Thoracic aorta (tissue), 2 donors: ENCODE measurements at regions not wholly inside any gene's neighbourhood (a gene's known extent, or its start where the extent isn't known, plus 50 kb on each side); places are given as distances from the start of the nearest gene placed in this dataset.

Source experiments
- ATAC-seq: fragments of 150-250 bp; one replicate; pipeline ENCODE4 v1.8.0; 2017; ENCODE audit warnings: low read depth; ENCODE audit not compliant: insufficient number of reproducible peaks, low FRiP score
- DNase-seq: peaks from one replicate; pipeline ENCODE4 v3.0.0-alpha.2; 2020; ENCODE audit warnings: low spot score
- H3K27ac ChIP-seq, 2 donors: fragments of 200-600 bp; sonication (generic); 1 replicate in 1 of 2; 2 replicates in 1 of 2; pipeline ENCODE4 v1.5.1; 2016; ENCODE audit warnings: mild to moderate bottlenecking in 2 of 2, moderate library complexity in 2 of 2
- H3K27me3 ChIP-seq: fragments of 200-600 bp; sonication (generic); replicated peaks from 2 replicates; pipeline ENCODE4 v1.6.0; 2016; ENCODE audit warnings: mild to moderate bottlenecking; ENCODE audit not compliant: insufficient read depth
- H3K36me3 ChIP-seq: fragments of 200-600 bp; sonication (generic); one replicate; pipeline ENCODE4 v1.5.1; 2016
- H3K4me1 ChIP-seq, 2 donors: fragments of 200-600 bp; sonication (generic); 1 replicate in 1 of 2; 2 replicates in 1 of 2; pipeline versions ENCODE4 v1.5.1 to v1.6.0; 2016; ENCODE audit warnings: low read depth in 2 of 2, mild to moderate bottlenecking in 1 of 2; ENCODE audit not compliant: control insufficient read depth in 1 of 2
- H3K4me3 ChIP-seq: fragments of 200-600 bp; sonication (generic); 2 replicates; pipeline ENCODE4 v1.5.1; 2016; ENCODE audit warnings: mild to moderate bottlenecking
- H3K9me3 ChIP-seq: fragments of 200-600 bp; sonication (generic); 2 replicates; pipeline ENCODE4 v1.5.1; 2016
- TF ChIP-seq, protein P1 (sequence below): fragments of 200-600 bp; sonication (generic); IDR thresholded peaks from one replicate; pipeline ENCODE4 v1.5.1; 2019; ENCODE audit warnings: antibody characterized with exemption

DNA sequence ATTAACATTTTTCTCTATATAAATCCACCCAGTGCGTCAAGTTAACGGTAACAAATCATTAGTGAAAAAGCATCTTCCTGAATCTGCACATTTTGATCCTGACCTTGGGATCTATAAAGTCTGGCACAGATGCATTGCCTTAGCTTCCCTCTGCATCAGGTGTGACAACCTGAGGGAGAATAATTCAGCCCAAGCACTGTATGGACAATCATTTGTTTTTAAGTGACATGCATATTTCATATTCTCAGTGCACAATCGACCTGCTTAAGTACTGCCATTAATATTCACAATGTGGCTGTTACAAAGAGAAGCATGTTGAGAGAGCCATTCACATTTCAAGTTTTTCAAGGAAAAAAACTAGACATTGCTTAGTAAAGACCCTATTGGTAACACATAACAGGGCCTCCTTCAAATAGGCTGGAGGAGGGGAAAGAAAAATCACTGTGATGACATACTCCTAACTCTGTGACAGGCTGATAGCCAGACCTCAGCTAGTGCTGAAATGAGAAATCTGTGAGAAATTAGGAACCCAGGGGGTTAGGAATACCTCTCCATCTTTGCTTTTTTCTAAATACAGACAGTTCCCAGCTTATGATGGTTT is 505.3 kb upstream of the CDH5 start:
- Histone ChIP-seq H3K27me3 (no peaks in the 10 kb centered on the region), H3K36me3 (no peaks in the 10 kb centered on the region), H3K4me1 (no peaks in the 10 kb centered on the region), H3K4me3 (no peak overlapping the region), H3K27ac (no peak overlapping the region), H3K9me3 (no peaks in the 10 kb centered on the region)
- TF ChIP-seq, protein P1, sequence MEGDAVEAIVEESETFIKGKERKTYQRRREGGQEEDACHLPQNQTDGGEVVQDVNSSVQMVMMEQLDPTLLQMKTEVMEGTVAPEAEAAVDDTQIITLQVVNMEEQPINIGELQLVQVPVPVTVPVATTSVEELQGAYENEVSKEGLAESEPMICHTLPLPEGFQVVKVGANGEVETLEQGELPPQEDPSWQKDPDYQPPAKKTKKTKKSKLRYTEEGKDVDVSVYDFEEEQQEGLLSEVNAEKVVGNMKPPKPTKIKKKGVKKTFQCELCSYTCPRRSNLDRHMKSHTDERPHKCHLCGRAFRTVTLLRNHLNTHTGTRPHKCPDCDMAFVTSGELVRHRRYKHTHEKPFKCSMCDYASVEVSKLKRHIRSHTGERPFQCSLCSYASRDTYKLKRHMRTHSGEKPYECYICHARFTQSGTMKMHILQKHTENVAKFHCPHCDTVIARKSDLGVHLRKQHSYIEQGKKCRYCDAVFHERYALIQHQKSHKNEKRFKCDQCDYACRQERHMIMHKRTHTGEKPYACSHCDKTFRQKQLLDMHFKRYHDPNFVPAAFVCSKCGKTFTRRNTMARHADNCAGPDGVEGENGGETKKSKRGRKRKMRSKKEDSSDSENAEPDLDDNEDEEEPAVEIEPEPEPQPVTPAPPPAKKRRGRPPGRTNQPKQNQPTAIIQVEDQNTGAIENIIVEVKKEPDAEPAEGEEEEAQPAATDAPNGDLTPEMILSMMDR = no peak
- DNase-seq (no peak), ATAC-seq (no peak)

DNA sequence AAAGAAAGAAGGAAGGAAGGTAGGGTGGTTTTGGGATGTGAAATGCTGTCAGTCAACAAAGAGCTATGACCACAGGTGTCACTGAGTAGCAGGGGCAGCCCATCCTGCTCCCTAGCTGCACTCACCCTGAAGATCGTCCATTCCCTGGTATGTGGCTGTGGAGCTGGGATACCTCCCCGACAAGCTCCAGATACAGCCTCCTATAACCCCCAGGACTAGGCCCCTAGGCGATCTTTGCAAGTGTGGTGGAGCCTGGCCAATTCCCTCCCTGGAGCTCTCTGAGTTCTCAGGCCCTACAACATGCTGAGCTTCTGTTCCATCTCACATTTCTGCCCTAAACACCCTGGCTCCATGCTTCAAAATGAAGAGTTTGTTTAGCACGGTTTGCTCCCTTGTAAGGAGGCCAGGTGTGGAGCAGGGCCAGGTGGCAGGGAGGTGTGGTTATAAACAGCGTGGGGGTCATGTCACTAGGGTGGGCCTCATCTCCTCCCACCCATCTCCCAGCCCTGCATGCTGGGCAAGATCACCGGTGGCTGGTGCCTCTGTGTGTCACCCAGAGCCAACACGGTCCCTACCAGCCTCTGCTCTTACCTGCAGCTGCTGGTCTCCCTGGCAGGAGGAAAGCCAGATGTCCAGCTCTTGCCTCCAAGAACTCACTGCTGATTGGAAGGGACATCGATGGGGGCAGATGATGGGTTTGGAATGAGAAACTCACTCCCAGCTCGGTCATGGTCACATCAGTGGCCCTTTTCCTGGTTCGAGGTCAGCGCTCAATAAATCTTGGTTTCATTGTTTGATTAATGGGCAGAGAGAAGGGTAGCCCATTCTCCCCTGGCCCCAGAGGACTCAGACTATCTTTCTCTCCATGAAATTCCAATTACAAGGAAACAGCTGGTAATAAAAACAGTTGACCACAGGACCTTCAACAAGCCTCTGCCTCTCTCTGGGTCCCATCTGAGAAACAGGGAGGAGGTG is 511.0 kb upstream of the CDH5 start:
- ATAC-seq = no peak
- Histone ChIP-seq H3K9me3 (no peaks in the 10 kb centered on the region), H3K36me3 (no peaks in the 10 kb centered on the region), H3K4me1 (no peaks in the 10 kb centered on the region), H3K4me3 (no peak overlapping the region), H3K27ac (no peak overlapping the region), H3K27me3 (no peaks in the 10 kb centered on the region)
- no peak for DNase-seq
- TF ChIP-seq, protein P1 = no peak

DNA sequence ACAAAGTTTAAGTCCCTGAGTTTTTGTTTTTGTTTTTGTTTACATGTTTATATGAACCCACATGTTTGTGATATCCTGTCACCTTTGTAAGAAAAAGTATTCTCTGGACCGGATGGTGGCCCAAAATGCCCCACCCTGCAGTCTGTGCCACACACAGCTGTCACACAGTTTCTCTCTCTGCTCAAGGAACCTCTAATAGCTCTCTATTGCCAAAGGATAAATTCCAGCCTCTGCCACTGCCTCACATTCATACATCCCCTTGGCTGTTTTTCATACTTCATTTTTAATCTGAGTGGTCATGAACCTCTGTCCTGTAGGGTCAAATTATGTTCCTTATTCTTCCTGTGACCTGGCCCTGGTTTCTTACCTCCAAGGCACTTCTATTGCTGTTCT is 520.3 kb upstream of the CDH5 start:
- Histone ChIP-seq H3K4me1 (no peaks in the 10 kb centered on the region), H3K36me3 (no peaks in the 10 kb centered on the region), H3K27ac (no peak overlapping the region), H3K27me3 (no peaks in the 10 kb centered on the region), H3K4me3 (no peak overlapping the region), H3K9me3 (no peaks in the 10 kb centered on the region)
- DNase-seq (no peak), ATAC-seq (no peak)
- TF ChIP-seq, protein P1 = no peak

DNA sequence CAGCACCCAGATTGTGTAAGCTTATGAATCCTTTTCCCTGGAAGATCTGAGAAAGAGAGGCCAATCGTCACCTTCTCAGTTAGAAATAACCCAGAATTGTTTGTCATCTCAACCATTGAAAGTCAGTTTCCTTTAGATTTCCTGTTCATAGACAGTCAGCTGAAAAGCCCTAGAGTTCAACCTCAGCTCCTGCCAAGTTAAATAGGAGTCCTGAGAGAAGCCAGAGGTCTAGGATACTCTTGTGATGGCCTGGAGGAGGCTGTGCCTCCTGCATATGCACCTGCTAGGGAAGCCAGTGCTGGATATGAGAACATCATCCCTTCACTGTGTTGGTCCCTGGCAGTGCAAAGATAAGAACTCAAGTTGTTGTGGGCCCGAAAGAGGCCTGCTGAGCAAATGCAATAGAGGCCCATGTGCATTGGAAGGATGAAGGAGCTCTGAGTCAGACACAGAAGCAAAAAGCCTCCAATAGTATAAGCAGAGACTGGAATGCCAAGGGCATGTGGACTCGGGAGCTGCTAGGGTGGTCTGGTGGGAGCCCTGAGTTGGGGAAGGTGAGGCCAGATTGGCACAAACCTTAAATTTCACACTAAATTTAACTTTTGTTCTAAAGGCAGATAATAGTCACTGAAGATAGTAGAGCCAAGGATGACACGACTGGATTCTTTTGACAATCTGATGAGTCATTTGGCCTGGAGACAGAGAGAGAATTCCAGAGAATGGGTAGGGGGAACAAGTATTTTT is 520.9 kb upstream of the CDH5 start:
- TF ChIP-seq, protein P1 = no peak
- no peaks in the 10 kb centered on the region for H3K9me3 ChIP-seq
- H3K4me3 ChIP-seq = no peak overlapping the region
- no peaks in the 10 kb centered on the region for H3K27me3 ChIP-seq
- no peaks in the 10 kb centered on the region for H3K36me3 ChIP-seq
- ATAC-seq = no peak
- H3K27ac ChIP-seq = no peak overlapping the region
- no peaks in the 10 kb centered on the region for H3K4me1 ChIP-seq
- DNase-seq = no peak

DNA sequence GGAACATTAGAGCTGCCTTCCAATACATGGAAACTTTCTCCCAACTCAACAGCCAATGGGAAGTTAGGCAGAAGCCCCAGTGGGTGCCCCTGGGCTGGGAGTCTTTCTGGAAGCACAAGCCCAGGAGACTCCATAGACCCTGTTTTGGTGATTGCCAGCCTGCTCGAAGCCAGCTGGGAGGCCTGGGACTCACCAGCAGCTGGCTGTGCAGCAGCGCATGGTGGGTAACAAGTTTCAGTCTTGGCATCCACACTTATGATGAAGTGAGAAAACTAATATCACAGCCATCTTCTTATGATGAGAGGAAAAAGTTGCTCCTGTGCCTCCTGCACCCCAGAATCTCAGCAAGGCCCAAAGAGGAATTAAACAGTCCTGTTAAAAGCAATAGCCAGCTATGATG is 522.5 kb upstream of the CDH5 start:
- Histone ChIP-seq H3K4me3 (no peak overlapping the region), H3K27me3 (no peaks in the 10 kb centered on the region), H3K36me3 (no peaks in the 10 kb centered on the region), H3K27ac (no peak overlapping the region), H3K4me1 (no peaks in the 10 kb centered on the region), H3K9me3 (no peaks in the 10 kb centered on the region)
- DNase-seq = no peak
- ATAC-seq = no peak
- TF ChIP-seq, protein P1 = no peak
